Mesenchymal stem cell (in vitro differentiated cells and primary cell): ENCODE measurements at regions not wholly inside any gene's neighbourhood (a gene's known extent, or its start where the extent isn't known, plus 50 kb on each side); places are given as distances from the start of the nearest gene placed in this dataset.

Source experiments
- DNase-seq: peaks from one replicate; pipeline ENCODE4 v3.0.0-alpha.2; 2013
- H2AFZ ChIP-seq: one replicate; pipeline ENCODE4 v1.6.1; 2013; ENCODE audit warnings: low read depth, mild to moderate bottlenecking, control low read depth, inconsistent platforms, low read length, moderate library complexity
- H2AK5ac ChIP-seq: 2 replicates; pipeline ENCODE4 v1.6.1; 2013; ENCODE audit warnings: low read length, moderate library complexity, mild to moderate bottlenecking, inconsistent platforms; ENCODE audit not compliant: severe bottlenecking
- H2BK120ac ChIP-seq: one replicate; pipeline ENCODE4 v1.6.1; 2013; ENCODE audit warnings: low read depth, mild to moderate bottlenecking, inconsistent platforms, low read length, moderate library complexity
- H2BK12ac ChIP-seq, 2 experiments: one replicate each; pipeline ENCODE4 v1.6.1; 2013; ENCODE audit warnings: inconsistent platforms in 2 of 2, low read length in 2 of 2, mild to moderate bottlenecking in 2 of 2, moderate library complexity in 2 of 2, control low read depth in 1 of 2
- H2BK15ac ChIP-seq: one replicate; pipeline ENCODE4 v1.6.1; 2013; ENCODE audit warnings: mild to moderate bottlenecking, low read depth, inconsistent platforms; ENCODE audit not compliant: poor library complexity, severe bottlenecking
- H2BK5ac ChIP-seq: 2 replicates; pipeline ENCODE4 v1.6.1; 2013; ENCODE audit warnings: low read depth, mild to moderate bottlenecking, low read length, control low read depth, inconsistent platforms; ENCODE audit not compliant: poor library complexity, severe bottlenecking
- H3K14ac ChIP-seq, 2 experiments: one replicate each; pipeline ENCODE4 v1.6.1; 2013; ENCODE audit warnings: inconsistent platforms in 2 of 2, low read length in 2 of 2, control low read depth in 1 of 2, mild to moderate bottlenecking in 1 of 2, moderate library complexity in 1 of 2
- H3K18ac ChIP-seq, 2 experiments: one replicate each; pipeline ENCODE4 v1.6.1; 2013; ENCODE audit warnings: inconsistent platforms in 2 of 2, low read length in 2 of 2, control low read depth in 1 of 2, low read depth in 1 of 2, mild to moderate bottlenecking in 1 of 2
- H3K23ac ChIP-seq, 2 experiments: one replicate each; pipeline ENCODE4 v1.6.1; 2013; ENCODE audit warnings: inconsistent platforms in 2 of 2, low read length in 2 of 2, mild to moderate bottlenecking in 2 of 2, moderate library complexity in 2 of 2, control low read depth in 1 of 2
- H3K27ac ChIP-seq: 2 replicates; pipeline ENCODE4 v1.5.1; 2013; ENCODE audit warnings: mild to moderate bottlenecking, moderate library complexity, low read length, control low read depth, inconsistent platforms; ENCODE audit not compliant: poor library complexity, severe bottlenecking
- H3K27me3 ChIP-seq, 2 experiments: 2 replicates each; pipeline versions ENCODE4 v1.6.1 to v1.7.0; 2013; ENCODE audit warnings: low read length in 2 of 2, mild to moderate bottlenecking in 2 of 2, moderate library complexity in 2 of 2, control low read depth in 1 of 2, inconsistent platforms in 1 of 2; ENCODE audit not compliant: control insufficient read depth in 1 of 2, insufficient read depth in 1 of 2
- H3K36me3 ChIP-seq, 2 experiments: 2 replicates each; pipeline versions ENCODE4 v1.6.1 to v1.7.0; 2013; ENCODE audit warnings: low read length in 2 of 2, control low read depth in 1 of 2, inconsistent platforms in 1 of 2, low read depth in 1 of 2, mild to moderate bottlenecking in 1 of 2; ENCODE audit not compliant: insufficient read depth in 2 of 2, control insufficient read depth in 1 of 2
- H3K4ac ChIP-seq, 2 experiments: one replicate each; pipeline ENCODE4 v1.6.1; 2013; ENCODE audit warnings: inconsistent platforms in 2 of 2, low read length in 2 of 2, mild to moderate bottlenecking in 2 of 2, moderate library complexity in 2 of 2, control low read depth in 1 of 2, low read depth in 1 of 2
- H3K4me1 ChIP-seq: 2 replicates; pipeline ENCODE4 v1.6.1; 2013; ENCODE audit warnings: low read depth, low read length, control low read depth; ENCODE audit not compliant: control insufficient read depth, insufficient read depth
- H3K4me2 ChIP-seq: 2 replicates; pipeline ENCODE4 v1.6.1; 2013; ENCODE audit warnings: low read length, mild to moderate bottlenecking, inconsistent platforms; ENCODE audit not compliant: poor library complexity, severe bottlenecking
- H3K4me3 ChIP-seq, 2 experiments: 2 replicates each; pipeline versions ENCODE4 v1.5.1 to v1.7.0; 2013; ENCODE audit warnings: low read length in 2 of 2, mild to moderate bottlenecking in 2 of 2, control low read depth in 1 of 2, low read depth in 1 of 2; ENCODE audit not compliant: insufficient read depth in 1 of 2
- H3K79me1 ChIP-seq: replicated peaks from 2 replicates; pipeline ENCODE4 v1.6.1; 2013; ENCODE audit warnings: mild to moderate bottlenecking, control low read depth, low read length, inconsistent platforms; ENCODE audit not compliant: poor library complexity, severe bottlenecking
- H3K9ac ChIP-seq: 2 replicates; pipeline ENCODE4 v1.7.0; 2013; ENCODE audit warnings: mild to moderate bottlenecking, low read length, moderate library complexity
- H3K9me3 ChIP-seq: 2 replicates; pipeline ENCODE4 v1.7.0; 2013; ENCODE audit warnings: mild to moderate bottlenecking, low read length; ENCODE audit not compliant: control insufficient read depth
- H4K8ac ChIP-seq: one replicate; pipeline ENCODE4 v1.6.1; 2013; ENCODE audit warnings: inconsistent platforms, mild to moderate bottlenecking, low read length, moderate library complexity
- H4K91ac ChIP-seq: one replicate; pipeline ENCODE4 v1.6.1; 2013; ENCODE audit warnings: mild to moderate bottlenecking, low read length, inconsistent platforms
- WGBS: methylation state at CpG from one replicate; pipeline ENCODE4 v1.1.7; 2013; ENCODE audit warnings: mixed read lengths; 5-methylcytosine and 5-hydroxymethylcytosine counted together

DNA sequence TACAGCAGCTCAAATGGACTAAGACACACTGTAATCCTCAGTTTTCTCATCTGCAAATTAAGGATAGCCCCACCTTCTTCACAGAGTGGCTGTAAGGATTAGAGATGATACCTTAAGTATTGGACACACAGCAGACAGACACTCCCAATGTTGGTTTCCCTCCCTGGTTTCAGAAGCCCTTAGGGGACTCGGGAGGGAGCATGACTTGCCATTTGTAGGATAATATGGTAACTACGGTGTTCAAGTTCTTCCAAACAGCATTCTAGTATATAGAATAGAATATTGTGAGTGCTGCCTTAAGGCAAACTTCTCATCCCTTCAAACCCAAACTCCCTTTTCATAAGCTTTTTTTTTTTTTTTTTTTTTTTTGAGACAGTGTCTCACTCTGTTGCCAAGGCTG, 101.9 kb downstream of the COPRS start:
- WGBS = no CpG with 5 or more reads among the region's 2 CpGs
- Histone ChIP-seq H3K23ac (no peak overlapping the region), H2BK5ac (no peak overlapping the region), H4K91ac (no peak overlapping the region), H3K36me3 (no peaks in the 10 kb centered on the region), H2AFZ (no peak overlapping the region), H3K4me2 (no peak overlapping the region), H3K4me3 (no peak overlapping the region), H3K14ac (no peak overlapping the region), H3K27me3 (no peaks in the 10 kb centered on the region), H4K8ac (no peak overlapping the region), H2BK12ac (no peak overlapping the region), H3K79me1 (no peaks in the 10 kb centered on the region), H2AK5ac (no peak overlapping the region), H3K18ac (no peak overlapping the region), H3K9ac (no peak overlapping the region), H3K4me1 (peaks cover 3% of the 10 kb centered on the region), H3K9me3 (no peaks in the 10 kb centered on the region), H3K27ac (no peak overlapping the region), H2BK120ac (no peak overlapping the region), H2BK15ac (no peak overlapping the region), H3K4ac (no peak overlapping the region)
- DNase-seq = no peak

DNA sequence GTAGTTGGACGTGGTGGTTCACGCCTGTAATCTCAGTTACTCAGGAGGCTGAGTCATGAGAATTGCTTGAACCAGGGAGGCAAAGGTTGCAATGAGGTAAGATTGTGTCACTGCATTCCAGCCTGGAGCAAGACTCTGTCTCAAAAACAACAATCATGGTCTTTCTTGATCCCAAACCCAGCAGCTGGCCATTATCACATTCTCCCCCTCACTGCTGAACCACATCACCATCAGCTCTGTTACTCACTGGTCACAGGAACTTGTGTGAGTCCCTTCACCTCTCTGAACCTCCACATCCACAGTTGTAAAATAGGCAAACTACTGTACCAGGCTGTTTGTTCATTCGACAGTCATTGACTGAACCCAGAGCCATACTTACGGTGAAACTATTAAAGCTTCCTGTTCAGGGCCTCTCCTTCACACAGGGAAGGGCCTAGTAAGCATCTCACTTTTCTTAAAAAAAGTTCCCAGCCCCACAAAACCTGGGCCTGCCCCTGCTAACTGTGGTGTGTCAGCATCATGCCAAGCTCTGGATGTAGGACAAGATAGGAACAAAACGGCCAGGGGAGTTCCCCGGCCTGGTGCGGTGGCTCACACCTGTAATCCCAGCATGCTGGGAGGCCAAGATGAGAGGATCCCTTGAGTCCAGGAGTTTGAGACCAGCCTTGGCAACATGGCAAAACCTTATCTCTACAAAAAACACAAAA, 104.7 kb downstream of the COPRS start:
- H2BK120ac ChIP-seq = no peak overlapping the region
- H3K4me1 ChIP-seq = peaks cover 3% of the 10 kb centered on the region
- H3K9ac ChIP-seq = peak overlapping the region; percentile 42
- H3K36me3 ChIP-seq = no peaks in the 10 kb centered on the region
- peak overlapping the region in 1 of 2 experiments; percentile 11 for H2BK12ac ChIP-seq
- H4K8ac ChIP-seq = no peak overlapping the region
- no peak overlapping the region for H2BK15ac ChIP-seq
- no peak overlapping the region for H2BK5ac ChIP-seq
- H3K4ac ChIP-seq = peak overlapping the region in 1 of 2 experiments; percentile 43
- no peak overlapping the region for H2AK5ac ChIP-seq
- DNase-seq = peak; percentile 93
- H3K4me3 ChIP-seq = no peak overlapping the region
- no peak overlapping the region for H3K4me2 ChIP-seq
- H3K9me3 ChIP-seq = no peaks in the 10 kb centered on the region
- H3K27ac ChIP-seq = no peak overlapping the region
- H3K27me3 ChIP-seq = no peaks in the 10 kb centered on the region
- no peaks in the 10 kb centered on the region for H3K79me1 ChIP-seq
- H3K18ac ChIP-seq = peak overlapping the region in 1 of 2 experiments; percentile 50
- H3K14ac ChIP-seq = no peak overlapping the region
- no peak overlapping the region for H4K91ac ChIP-seq
- 53% methylated on average over 7 of the region's 7 CpGs for WGBS
- H2AFZ ChIP-seq = no peak overlapping the region
- H3K23ac ChIP-seq = no peak overlapping the region

DNA sequence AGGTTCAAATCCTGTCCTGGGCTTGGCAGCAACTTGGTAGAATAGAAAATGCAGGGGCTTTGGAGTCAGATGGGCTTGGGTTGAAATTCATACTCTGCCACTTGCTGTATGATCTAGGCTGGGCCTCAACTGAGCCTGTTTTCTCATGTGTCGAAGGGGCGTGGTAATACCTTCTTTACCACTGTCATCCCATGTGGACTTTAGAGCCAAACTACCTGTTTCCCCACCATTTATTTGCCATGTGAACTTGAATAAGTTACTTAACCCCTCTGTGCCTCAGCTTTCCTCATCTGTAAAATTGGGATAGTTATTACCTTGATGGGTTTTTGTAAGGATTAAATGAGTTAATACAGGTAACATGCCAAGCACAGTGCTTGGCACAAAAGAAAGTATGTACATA, 106.0 kb downstream of the COPRS start:
- H2BK12ac ChIP-seq = peak overlapping the region in 1 of 2 experiments; percentile 68
- no peak overlapping the region for H3K23ac ChIP-seq
- peak overlapping the region in 1 of 2 experiments; percentile 6 for H3K18ac ChIP-seq
- no peaks in the 10 kb centered on the region for H3K79me1 ChIP-seq
- no peaks in the 10 kb centered on the region for H3K36me3 ChIP-seq
- no peak overlapping the region for H2BK120ac ChIP-seq
- H3K14ac ChIP-seq = no peak overlapping the region
- H3K27me3 ChIP-seq = no peaks in the 10 kb centered on the region
- no peak overlapping the region for H3K4me3 ChIP-seq
- no peak for DNase-seq
- H2AFZ ChIP-seq = no peak overlapping the region
- H2BK15ac ChIP-seq = no peak overlapping the region
- H2BK5ac ChIP-seq = no peak overlapping the region
- no peaks in the 10 kb centered on the region for H3K9me3 ChIP-seq
- H3K4me2 ChIP-seq = no peak overlapping the region
- no peak overlapping the region for H3K27ac ChIP-seq
- H4K91ac ChIP-seq = no peak overlapping the region
- peak overlapping the region; percentile 29 for H2AK5ac ChIP-seq
- H3K9ac ChIP-seq = no peak overlapping the region
- no peak overlapping the region for H3K4ac ChIP-seq
- peaks cover 3% of the 10 kb centered on the region for H3K4me1 ChIP-seq
- no peak overlapping the region for H4K8ac ChIP-seq
- 93% methylated on average over 2 of the region's 2 CpGs for WGBS

DNA sequence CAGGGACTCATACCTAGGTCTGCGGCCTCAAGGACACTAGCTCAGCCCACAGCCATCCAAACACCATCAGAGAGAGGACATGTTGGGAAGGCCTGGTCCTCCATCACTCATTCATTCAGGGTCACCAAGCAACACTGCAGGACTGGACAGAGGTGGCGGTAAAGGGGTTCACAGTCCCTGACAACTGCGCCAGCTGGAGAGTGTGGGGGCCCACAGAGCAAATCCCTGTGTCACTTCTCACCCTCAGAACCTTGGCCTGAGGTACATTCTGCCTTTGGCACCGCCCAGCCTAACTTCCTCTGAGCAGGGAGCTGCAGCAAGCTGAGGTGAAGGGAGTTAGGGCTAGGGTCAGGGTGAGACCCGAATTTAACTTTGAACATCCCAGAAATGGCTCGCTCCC, 106.5 kb downstream of the COPRS start:
- H3K36me3 ChIP-seq = no peaks in the 10 kb centered on the region
- no peak overlapping the region for H3K4me3 ChIP-seq
- peaks cover 3% of the 10 kb centered on the region for H3K4me1 ChIP-seq
- no peak overlapping the region for H2BK120ac ChIP-seq
- H3K27me3 ChIP-seq = no peaks in the 10 kb centered on the region
- 98% methylated on average over 6 of the region's 6 CpGs for WGBS
- H2BK12ac ChIP-seq = peak overlapping the region in 1 of 2 experiments; percentile 51
- no peak overlapping the region for H3K23ac ChIP-seq
- no peak overlapping the region for H2BK5ac ChIP-seq
- DNase-seq = no peak
- H3K79me1 ChIP-seq = no peaks in the 10 kb centered on the region
- H3K4me2 ChIP-seq = no peak overlapping the region
- H3K4ac ChIP-seq = no peak overlapping the region
- no peak overlapping the region for H4K8ac ChIP-seq
- no peak overlapping the region for H2BK15ac ChIP-seq
- H4K91ac ChIP-seq = peak overlapping the region; percentile 45
- H2AFZ ChIP-seq = no peak overlapping the region
- no peaks in the 10 kb centered on the region for H3K9me3 ChIP-seq
- peak overlapping the region in 1 of 2 experiments; percentile 23 for H3K14ac ChIP-seq
- peak overlapping the region in 1 of 2 experiments; percentile 6 for H3K18ac ChIP-seq
- H3K27ac ChIP-seq = no peak overlapping the region
- no peak overlapping the region for H3K9ac ChIP-seq
- peak overlapping the region; percentile 29 for H2AK5ac ChIP-seq
